GM12878 (cell line): ENCODE measurements at regions not wholly inside any gene's neighbourhood (a gene's known extent, or its start where the extent isn't known, plus 50 kb on each side); places are given as distances from the start of the nearest gene placed in this dataset.

Source experiments
- ASH2L ChIP-seq: fragments of 300-600, 200-600 bp; sonication (generic); IDR thresholded peaks from 2 replicates; pipeline ENCODE4 v1.6.1; 2017; ENCODE audit warnings: low read depth, mild to moderate bottlenecking, borderline replicate concordance
- EGR1 ChIP-seq, 2 experiments: IDR thresholded peaks; 1 replicate in 1 of 2; 2 replicates in 1 of 2; pipeline ENCODE4 v1.6.1; 2011 to 2012; ENCODE audit warnings: low read depth in 2 of 2, low read length in 2 of 2, borderline replicate concordance in 1 of 2, mild to moderate bottlenecking in 1 of 2, moderate library complexity in 1 of 2
- POLR2A ChIP-seq: IDR thresholded peaks from 2 replicates; pipeline ENCODE4 v1.6.1; 2011; ENCODE audit warnings: low read depth, mild to moderate bottlenecking, low read length
- SIN3A ChIP-seq: IDR thresholded peaks from 2 replicates; pipeline ENCODE4 v1.6.1; 2012; ENCODE audit warnings: low read depth, low read length, improper control_type of control experiment
- SMC3 ChIP-seq: IDR thresholded peaks from 2 replicates; pipeline ENCODE4 v1.6.1; 2011; ENCODE audit warnings: low read length, improper control_type of control experiment, borderline replicate concordance
- TAF1 ChIP-seq: IDR thresholded peaks from 2 replicates; pipeline ENCODE4 v1.6.1; 2011; ENCODE audit warnings: mild to moderate bottlenecking, low read depth, low read length, borderline replicate concordance
- TCF12 ChIP-seq: IDR thresholded peaks from 2 replicates; pipeline ENCODE4 v1.6.1; 2011; ENCODE audit warnings: low read depth, mild to moderate bottlenecking, low read length

DNA sequence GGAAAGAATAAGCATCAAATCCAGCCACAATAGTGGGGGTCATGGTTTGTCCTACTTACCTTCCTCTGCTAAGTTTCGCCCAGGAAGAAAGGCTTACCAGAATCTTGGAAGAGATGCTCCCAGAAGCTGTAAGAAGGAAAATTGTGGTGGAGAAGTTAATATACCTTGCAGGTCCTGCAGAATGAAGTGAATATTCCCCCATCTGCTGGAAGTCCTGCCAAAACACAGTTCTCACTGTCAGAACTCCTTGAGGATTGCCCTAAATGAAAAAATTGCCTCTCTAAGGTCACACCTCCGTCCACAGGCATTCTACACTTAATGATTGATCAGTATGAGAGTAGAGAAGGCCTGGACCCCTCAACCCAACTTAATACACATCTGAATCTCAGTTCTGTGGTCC, 78.4 kb upstream of the RGS21 start:
- TF ChIP-seq ASH2L = no peak
- TF ChIP-seq TCF12 = no peak
- TF ChIP-seq SMC3 = no peak
- no peak for TF ChIP-seq SIN3A
- no peak for TF ChIP-seq TAF1
- TF ChIP-seq POLR2A = no peak
- TF ChIP-seq EGR1 (IDR thresholded peaks at IDR 0.05; ENCODE audit: borderline replicate concordance in 1 of 2, low read depth in 2 of 2, low read length in 2 of 2) = no peak
